Myocyte (in vitro differentiated cells): ENCODE measurements at regions not wholly inside any gene's neighbourhood (a gene's known extent, or its start where the extent isn't known, plus 50 kb on each side); places are given as distances from the start of the nearest gene placed in this dataset.
"Not testable (repeated sequence)": the region's sequence is repeated elsewhere in the genome, so short reads cannot be mapped to it uniquely, and the experiment has no call there.

Experiments used
- DNase-seq: peaks from one replicate; pipeline ENCODE4 v3.0.0-alpha.2; 2012; ENCODE audit warnings: low read depth

GRCh38 chr14:41096131-41096530 lies 510.5 kb upstream of the LRFN5 start:
- DNase-seq: no peak

- no peak for DNase-seq
Observed at GRCh38 chr14:41087056-41087455, 519.6 kb upstream of the LRFN5 start.

- DNase-seq: no peak
Observed at GRCh38 chr14:41073544-41073943, 533.1 kb upstream of the LRFN5 start.

- no peak for DNase-seq
Observed at GRCh38 chr14:41072776-41073175, 533.9 kb upstream of the LRFN5 start.

- no peak for DNase-seq
Observed at GRCh38 chr14:41071351-41071750, 535.3 kb upstream of the LRFN5 start.

GRCh38 chr14:41062826-41063225 lies 543.9 kb upstream of the LRFN5 start:
- no peak for DNase-seq

GRCh38 chr14:41055589-41055988 lies 551.1 kb upstream of the LRFN5 start:
- no peak for DNase-seq

- DNase-seq: no peak
Observed at GRCh38 chr14:41051801-41052200, 554.9 kb upstream of the LRFN5 start.

- no peak for DNase-seq
Observed at GRCh38 chr14:41047763-41048162, 558.9 kb upstream of the LRFN5 start.

- no peak for DNase-seq
Observed at GRCh38 chr14:41037388-41037787, 569.3 kb upstream of the LRFN5 start.

- no peak for DNase-seq
Observed at GRCh38 chr14:41034969-41035368, 571.7 kb upstream of the LRFN5 start.

GRCh38 chr14:41022932-41023331 lies 583.7 kb upstream of the LRFN5 start:
- DNase-seq: no peak

- no peak for DNase-seq
Observed at GRCh38 chr14:41016213-41016612, 590.5 kb upstream of the LRFN5 start.

- no peak for DNase-seq
Observed at GRCh38 chr14:41000350-41000749, 606.3 kb upstream of the LRFN5 start.

- no peak for DNase-seq
Observed at GRCh38 chr14:40989260-40989659, 617.4 kb upstream of the LRFN5 start.

GRCh38 chr14:40987481-40987880 lies 619.2 kb upstream of the LRFN5 start:
- no peak for DNase-seq

GRCh38 chr14:40986655-40987054 lies 620.0 kb upstream of the LRFN5 start:
- DNase-seq: no peak

- no peak for DNase-seq
Observed at GRCh38 chr14:40985584-40985983, 621.1 kb upstream of the LRFN5 start.

GRCh38 chr14:40983604-40984003 lies 623.1 kb upstream of the LRFN5 start:
- DNase-seq: no peak

GRCh38 chr14:40981247-40981646 lies 625.4 kb upstream of the LRFN5 start:
- DNase-seq: no peak

GRCh38 chr14:40960257-40960656 lies 646.4 kb upstream of the LRFN5 start:
- not testable (repeated sequence) for DNase-seq

- no peak for DNase-seq
Observed at GRCh38 chr14:40955131-40955505, 651.6 kb upstream of the LRFN5 start.

GRCh38 chr14:40954448-40955130 lies 652.1 kb upstream of the LRFN5 start:
- not testable (repeated sequence) for DNase-seq

- DNase-seq: no peak
Observed at GRCh38 chr14:40944521-40944920, 662.2 kb upstream of the LRFN5 start.
